ENCODE measurements at regions not wholly inside any gene's neighbourhood (a gene's known extent, or its start where the extent isn't known, plus 50 kb on each side); places are given as distances from the start of the nearest gene placed in this dataset.

DNA sequence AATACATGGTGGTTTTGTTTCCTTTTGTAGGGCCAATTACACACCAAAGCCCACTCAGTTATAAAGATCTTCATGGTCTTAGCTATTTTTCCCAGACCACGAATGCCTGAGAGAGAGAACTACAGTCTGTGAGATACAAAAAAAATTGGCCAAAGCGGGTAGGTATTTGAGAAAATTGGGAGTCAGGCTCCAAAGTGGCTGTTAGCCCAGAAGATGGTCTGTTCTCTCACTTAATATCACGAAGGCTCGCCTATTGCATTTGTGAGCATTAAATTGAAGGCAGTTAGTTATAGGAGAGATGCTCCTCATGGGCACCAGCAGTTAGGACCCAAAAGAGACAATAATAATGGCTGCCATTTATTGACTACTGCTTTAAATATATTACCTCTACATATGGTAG lies 342.7 kb downstream of the PLPP3 start:
- TF ChIP-seq, protein P1, sequence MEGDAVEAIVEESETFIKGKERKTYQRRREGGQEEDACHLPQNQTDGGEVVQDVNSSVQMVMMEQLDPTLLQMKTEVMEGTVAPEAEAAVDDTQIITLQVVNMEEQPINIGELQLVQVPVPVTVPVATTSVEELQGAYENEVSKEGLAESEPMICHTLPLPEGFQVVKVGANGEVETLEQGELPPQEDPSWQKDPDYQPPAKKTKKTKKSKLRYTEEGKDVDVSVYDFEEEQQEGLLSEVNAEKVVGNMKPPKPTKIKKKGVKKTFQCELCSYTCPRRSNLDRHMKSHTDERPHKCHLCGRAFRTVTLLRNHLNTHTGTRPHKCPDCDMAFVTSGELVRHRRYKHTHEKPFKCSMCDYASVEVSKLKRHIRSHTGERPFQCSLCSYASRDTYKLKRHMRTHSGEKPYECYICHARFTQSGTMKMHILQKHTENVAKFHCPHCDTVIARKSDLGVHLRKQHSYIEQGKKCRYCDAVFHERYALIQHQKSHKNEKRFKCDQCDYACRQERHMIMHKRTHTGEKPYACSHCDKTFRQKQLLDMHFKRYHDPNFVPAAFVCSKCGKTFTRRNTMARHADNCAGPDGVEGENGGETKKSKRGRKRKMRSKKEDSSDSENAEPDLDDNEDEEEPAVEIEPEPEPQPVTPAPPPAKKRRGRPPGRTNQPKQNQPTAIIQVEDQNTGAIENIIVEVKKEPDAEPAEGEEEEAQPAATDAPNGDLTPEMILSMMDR (IDR thresholded peaks at IDR 0.05): no peak
- no peak for TF ChIP-seq POLR2A (IDR thresholded peaks at IDR 0.05)

Data from lower leg skin (tissue), 3 donors.